ENCODE measurements at regions not wholly inside any gene's neighbourhood (a gene's known extent, or its start where the extent isn't known, plus 50 kb on each side); places are given as distances from the start of the nearest gene placed in this dataset.
"Not testable (repeated sequence)": the region's sequence is repeated elsewhere in the genome, so short reads cannot be mapped to it uniquely, and the experiment has no call there.

DNA sequence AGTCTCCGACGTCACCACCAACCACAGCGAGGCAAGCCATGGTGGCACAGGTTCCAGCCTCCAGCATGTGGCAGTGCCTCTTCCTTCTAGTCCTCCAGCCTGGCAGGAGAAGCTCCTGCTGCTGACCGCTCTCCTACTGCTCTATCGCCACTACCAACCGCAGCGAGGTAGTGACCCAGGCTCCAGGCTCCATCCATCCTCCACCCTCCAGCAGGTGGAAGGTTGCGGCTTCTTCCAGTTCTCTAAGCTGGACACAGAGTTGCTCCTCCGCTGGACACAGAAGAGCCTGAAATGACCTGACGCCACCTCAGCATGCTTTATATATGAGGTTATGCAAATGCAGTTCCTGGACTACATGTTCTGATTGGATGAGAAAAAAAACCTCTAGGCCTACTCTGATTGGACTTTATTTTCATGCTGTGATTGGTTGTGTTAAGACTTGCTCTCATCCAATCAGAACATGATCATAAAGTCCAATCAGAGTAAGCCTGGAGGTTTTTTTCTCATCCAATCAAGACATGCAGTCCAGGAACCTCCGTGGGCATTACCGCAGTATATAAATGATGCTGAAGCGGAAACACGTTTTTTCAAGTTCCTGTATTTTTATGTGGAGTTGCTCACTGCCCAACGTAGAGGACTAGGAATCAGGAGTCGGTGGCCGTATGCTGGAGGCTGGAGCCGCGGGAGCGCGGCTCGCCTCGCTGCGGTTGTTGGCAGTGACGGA, 174.7 kb downstream of the USP22 start:
- not testable (repeated sequence) for H3K9ac ChIP-seq; H3K4me2 ChIP-seq (ENCODE audit: low read length); H3K4me1 ChIP-seq; H3K9me3 ChIP-seq (ENCODE audit: control insufficient read depth, low read length); H3K4me3 ChIP-seq (ENCODE audit: low read depth, low read length); H3K27me3 ChIP-seq (ENCODE audit: control insufficient read depth, insufficient read depth, low read length); H3K79me2 ChIP-seq; H2AFZ ChIP-seq; H3K27ac ChIP-seq; H3K36me3 ChIP-seq (ENCODE audit: control insufficient read depth, insufficient read depth, low read length)

GRCh38 chr17:20868662-20869007, 174.2 kb downstream of the USP22 start:
- not testable (repeated sequence) for H3K27me3 ChIP-seq (ENCODE audit: control insufficient read depth, insufficient read depth, low read length); H3K9me3 ChIP-seq (ENCODE audit: control insufficient read depth, low read length); H3K4me2 ChIP-seq (ENCODE audit: low read length); H3K4me3 ChIP-seq (ENCODE audit: low read depth, low read length); H3K9ac ChIP-seq; H3K27ac ChIP-seq; H2AFZ ChIP-seq; H3K4me1 ChIP-seq; H3K79me2 ChIP-seq; H3K36me3 ChIP-seq (ENCODE audit: control insufficient read depth, insufficient read depth, low read length)

GRCh38 chr17:20873173-20873572, 169.6 kb downstream of the USP22 start:
- H3K4me3 ChIP-seq (ENCODE audit: low read depth, low read length); H3K36me3 ChIP-seq (ENCODE audit: control insufficient read depth, insufficient read depth, low read length); H3K4me1 ChIP-seq; H3K27me3 ChIP-seq (ENCODE audit: control insufficient read depth, insufficient read depth, low read length); H3K4me2 ChIP-seq (ENCODE audit: low read length); H3K27ac ChIP-seq; H3K9ac ChIP-seq; H3K79me2 ChIP-seq; H3K9me3 ChIP-seq (ENCODE audit: control insufficient read depth, low read length); H2AFZ ChIP-seq: not testable (repeated sequence)

DNA sequence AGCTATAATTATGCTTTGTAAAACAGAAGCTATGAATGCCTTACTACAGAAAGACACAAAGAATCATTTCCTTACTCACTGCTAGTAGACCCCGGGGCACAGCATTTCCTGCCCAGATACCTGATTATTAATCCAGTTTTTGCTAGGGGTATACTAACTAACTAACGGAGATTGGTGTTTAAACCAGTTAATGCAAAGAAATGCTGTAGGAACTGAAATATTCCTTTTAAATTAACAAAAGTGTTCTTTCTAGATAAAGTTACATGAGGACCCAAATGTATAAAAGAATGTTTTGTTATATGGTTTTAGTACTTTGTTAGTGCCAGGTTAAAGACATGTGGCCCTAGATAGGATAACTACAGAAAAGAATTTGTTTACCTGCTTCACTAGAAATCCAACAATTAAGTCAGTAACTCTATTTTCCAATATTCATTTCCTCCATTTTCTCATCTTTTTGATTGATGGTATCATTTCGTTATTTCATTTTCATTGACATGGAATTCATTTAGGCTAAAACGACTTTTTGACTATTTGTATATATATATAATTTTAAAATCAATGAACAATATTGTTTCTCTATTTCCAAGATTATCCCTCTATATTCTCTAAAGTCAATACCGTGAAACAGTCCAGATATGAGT, 169.0 kb downstream of the USP22 start:
- H3K27ac ChIP-seq; H3K9ac ChIP-seq; H2AFZ ChIP-seq; H3K9me3 ChIP-seq (ENCODE audit: control insufficient read depth, low read length); H3K4me1 ChIP-seq; H3K79me2 ChIP-seq; H3K4me2 ChIP-seq (ENCODE audit: low read length); H3K4me3 ChIP-seq (ENCODE audit: low read depth, low read length); H3K36me3 ChIP-seq (ENCODE audit: control insufficient read depth, insufficient read depth, low read length); H3K27me3 ChIP-seq (ENCODE audit: control insufficient read depth, insufficient read depth, low read length): not testable (repeated sequence)

DNA sequence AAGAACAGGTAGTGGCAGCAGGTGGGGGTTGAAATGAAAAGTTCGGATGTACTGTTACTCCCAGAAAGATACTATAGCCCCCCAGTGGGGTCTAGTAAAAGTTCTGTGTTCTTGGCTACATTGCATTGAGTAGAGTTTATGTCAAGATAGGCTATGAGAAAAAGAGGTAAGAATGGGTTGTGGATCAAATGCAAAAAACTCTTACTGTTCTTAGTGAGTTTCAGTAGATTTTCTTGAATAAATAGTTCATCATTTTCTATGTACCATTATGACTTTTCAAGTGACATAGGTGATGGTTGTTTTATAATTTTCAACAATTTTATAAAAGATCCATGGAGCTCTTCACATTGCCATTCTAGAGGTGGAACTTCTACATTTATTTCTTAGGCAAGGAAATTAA, 165.4 kb downstream of the USP22 start:
- H3K27me3 ChIP-seq (ENCODE audit: control insufficient read depth, insufficient read depth, low read length); H3K9me3 ChIP-seq (ENCODE audit: control insufficient read depth, low read length); H3K36me3 ChIP-seq (ENCODE audit: control insufficient read depth, insufficient read depth, low read length); H3K27ac ChIP-seq; H2AFZ ChIP-seq; H3K4me1 ChIP-seq; H3K79me2 ChIP-seq; H3K9ac ChIP-seq; H3K4me2 ChIP-seq (ENCODE audit: low read length); H3K4me3 ChIP-seq (ENCODE audit: low read depth, low read length): not testable (repeated sequence)

DNA sequence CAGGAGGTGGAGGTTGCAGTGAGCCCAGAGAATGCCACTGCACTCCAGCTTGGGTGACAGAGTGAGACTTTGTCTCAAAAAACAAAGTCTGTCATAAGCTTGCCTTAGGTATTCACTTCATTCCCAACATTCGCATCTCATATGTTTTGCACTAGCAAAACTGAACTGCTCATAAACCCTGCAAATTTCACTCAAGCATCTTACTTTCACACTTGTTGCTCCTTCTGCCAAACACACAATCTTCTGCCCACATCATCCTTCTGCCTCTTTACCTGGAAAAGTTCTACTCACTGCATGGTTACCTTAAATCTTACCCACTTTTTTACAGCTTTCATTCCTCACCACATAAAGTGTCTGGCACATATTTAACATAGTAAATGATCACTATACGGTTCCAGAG, 152.5 kb downstream of the USP22 start:
- TF ChIP-seq, protein P1, sequence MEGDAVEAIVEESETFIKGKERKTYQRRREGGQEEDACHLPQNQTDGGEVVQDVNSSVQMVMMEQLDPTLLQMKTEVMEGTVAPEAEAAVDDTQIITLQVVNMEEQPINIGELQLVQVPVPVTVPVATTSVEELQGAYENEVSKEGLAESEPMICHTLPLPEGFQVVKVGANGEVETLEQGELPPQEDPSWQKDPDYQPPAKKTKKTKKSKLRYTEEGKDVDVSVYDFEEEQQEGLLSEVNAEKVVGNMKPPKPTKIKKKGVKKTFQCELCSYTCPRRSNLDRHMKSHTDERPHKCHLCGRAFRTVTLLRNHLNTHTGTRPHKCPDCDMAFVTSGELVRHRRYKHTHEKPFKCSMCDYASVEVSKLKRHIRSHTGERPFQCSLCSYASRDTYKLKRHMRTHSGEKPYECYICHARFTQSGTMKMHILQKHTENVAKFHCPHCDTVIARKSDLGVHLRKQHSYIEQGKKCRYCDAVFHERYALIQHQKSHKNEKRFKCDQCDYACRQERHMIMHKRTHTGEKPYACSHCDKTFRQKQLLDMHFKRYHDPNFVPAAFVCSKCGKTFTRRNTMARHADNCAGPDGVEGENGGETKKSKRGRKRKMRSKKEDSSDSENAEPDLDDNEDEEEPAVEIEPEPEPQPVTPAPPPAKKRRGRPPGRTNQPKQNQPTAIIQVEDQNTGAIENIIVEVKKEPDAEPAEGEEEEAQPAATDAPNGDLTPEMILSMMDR (IDR thresholded peaks at IDR 0.05) = no peak
- Histone ChIP-seq H3K79me2 (no peaks in the 10 kb centered on the region), H3K27ac (no peak overlapping the region), H3K4me2 (ENCODE audit: low read length) (no peak overlapping the region), H3K27me3 (ENCODE audit: control insufficient read depth, insufficient read depth, low read length) (no peaks in the 10 kb centered on the region), H3K9me3 (ENCODE audit: control insufficient read depth, low read length) (no peaks in the 10 kb centered on the region), H3K4me3 (ENCODE audit: low read depth, low read length) (no peak overlapping the region), H2AFZ (no peak overlapping the region), H3K36me3 (ENCODE audit: control insufficient read depth, insufficient read depth, low read length) (no peaks in the 10 kb centered on the region), H3K9ac (no peak overlapping the region), H3K4me1 (no peaks in the 10 kb centered on the region)

GRCh38 chr17:20895426-20895825, 147.4 kb downstream of the USP22 start:
- not testable (repeated sequence) for H3K4me3 ChIP-seq (ENCODE audit: low read depth, low read length); H3K27me3 ChIP-seq (ENCODE audit: control insufficient read depth, insufficient read depth, low read length); H3K27ac ChIP-seq; H3K4me2 ChIP-seq (ENCODE audit: low read length); H2AFZ ChIP-seq; H3K79me2 ChIP-seq; H3K9me3 ChIP-seq (ENCODE audit: control insufficient read depth, low read length); H3K4me1 ChIP-seq; H3K9ac ChIP-seq; H3K36me3 ChIP-seq (ENCODE audit: control insufficient read depth, insufficient read depth, low read length)
